ENCODE measurements at regions not wholly inside any gene's neighbourhood (a gene's known extent, or its start where the extent isn't known, plus 50 kb on each side); places are given as distances from the start of the nearest gene placed in this dataset.

- DNase-seq: no peak
- H3K4me3 Mint-ChIP-seq: no peak overlapping the region
- no peaks in the 10 kb centered on the region for H3K36me3 Mint-ChIP-seq (ENCODE audit: low read depth)
- ChIA-PET CTCF (no interaction called here), POLR2A (no interaction called here)
- peaks cover 4% of the 10 kb centered on the region for H3K4me1 Mint-ChIP-seq
- no peak overlapping the region for H3K27ac Mint-ChIP-seq
- no peaks in the 10 kb centered on the region for H3K9me3 Mint-ChIP-seq
- peaks cover 6% of the 10 kb centered on the region for H3K27me3 Mint-ChIP-seq
These were observed 250.2 kb downstream of the NPHP4 start for GRCh38 chr1:5742032-5742431.

- H3K27me3 Mint-ChIP-seq: peaks cover 6% of the 10 kb centered on the region
- H3K9me3 Mint-ChIP-seq: no peaks in the 10 kb centered on the region
- H3K36me3 Mint-ChIP-seq (ENCODE audit: low read depth): no peaks in the 10 kb centered on the region
- CTCF ChIA-PET: no interaction called here
- peaks cover 4% of the 10 kb centered on the region for H3K4me1 Mint-ChIP-seq
- no peak overlapping the region for H3K27ac Mint-ChIP-seq
- no peak overlapping the region for H3K4me3 Mint-ChIP-seq
- POLR2A ChIA-PET: no interaction called here
- DNase-seq: no peak
These were observed 251.1 kb downstream of the NPHP4 start for GRCh38 chr1:5740865-5741860.

- DNase-seq: no peak
- H3K4me3 Mint-ChIP-seq: no peak overlapping the region
- H3K27ac Mint-ChIP-seq: no peak overlapping the region
- ChIA-PET CTCF (no interaction called here), POLR2A (no interaction called here)
- H3K36me3 Mint-ChIP-seq (ENCODE audit: low read depth): no peaks in the 10 kb centered on the region
- H3K27me3 Mint-ChIP-seq: peaks cover 6% of the 10 kb centered on the region
- H3K4me1 Mint-ChIP-seq: peaks cover 4% of the 10 kb centered on the region
- H3K9me3 Mint-ChIP-seq: no peaks in the 10 kb centered on the region
These were observed 251.8 kb downstream of the NPHP4 start for GRCh38 chr1:5740450-5740849.

GRCh38 chr1:5739561-5740078, 252.6 kb downstream of the NPHP4 start:
- peaks cover 4% of the 10 kb centered on the region for H3K27me3 Mint-ChIP-seq
- DNase-seq: no peak
- ChIA-PET POLR2A (no interaction called here), CTCF (no interaction called here)
- no peak overlapping the region for H3K27ac Mint-ChIP-seq
- peaks cover 4% of the 10 kb centered on the region for H3K4me1 Mint-ChIP-seq
- H3K36me3 Mint-ChIP-seq (ENCODE audit: low read depth): no peaks in the 10 kb centered on the region
- H3K9me3 Mint-ChIP-seq: no peaks in the 10 kb centered on the region
- no peak overlapping the region for H3K4me3 Mint-ChIP-seq

- Mint-ChIP-seq H3K36me3 (ENCODE audit: low read depth) (no peaks in the 10 kb centered on the region), H3K4me3 (no peak overlapping the region), H3K27me3 (peaks cover 2% of the 10 kb centered on the region), H3K27ac (no peak overlapping the region), H3K9me3 (no peaks in the 10 kb centered on the region), H3K4me1 (peaks cover 4% of the 10 kb centered on the region)
- POLR2A ChIA-PET: no interaction called here
- no peak for DNase-seq
- CTCF ChIA-PET: no interaction called here
These were observed 253.2 kb downstream of the NPHP4 start for GRCh38 chr1:5738911-5739462.

GRCh38 chr1:5737081-5737480, 255.1 kb downstream of the NPHP4 start:
- Mint-ChIP-seq H3K36me3 (ENCODE audit: low read depth) (no peaks in the 10 kb centered on the region), H3K9me3 (peaks cover 1% of the 10 kb centered on the region), H3K4me3 (no peak overlapping the region), H3K27ac (no peak overlapping the region), H3K4me1 (peaks cover 4% of the 10 kb centered on the region), H3K27me3 (no peaks in the 10 kb centered on the region)
- POLR2A ChIA-PET: no interaction called here
- DNase-seq: no peak
- CTCF ChIA-PET: no interaction called here

GRCh38 chr1:5734996-5735395, 257.2 kb downstream of the NPHP4 start:
- peaks cover 4% of the 10 kb centered on the region for H3K4me1 Mint-ChIP-seq
- ChIA-PET POLR2A (no interaction called here), CTCF (no interaction called here)
- no peak for DNase-seq
- no peaks in the 10 kb centered on the region for H3K36me3 Mint-ChIP-seq (ENCODE audit: low read depth)
- no peaks in the 10 kb centered on the region for H3K27me3 Mint-ChIP-seq
- no peak overlapping the region for H3K27ac Mint-ChIP-seq
- peaks cover 1% of the 10 kb centered on the region for H3K9me3 Mint-ChIP-seq
- H3K4me3 Mint-ChIP-seq: no peak overlapping the region

- Mint-ChIP-seq H3K4me3 (no peak overlapping the region), H3K27me3 (no peaks in the 10 kb centered on the region), H3K9me3 (peaks cover 1% of the 10 kb centered on the region), H3K4me1 (peaks cover under 1% of the 10 kb centered on the region), H3K36me3 (ENCODE audit: low read depth) (no peaks in the 10 kb centered on the region), H3K27ac (no peak overlapping the region)
- CTCF ChIA-PET: no interaction called here
- POLR2A ChIA-PET: no interaction called here
- no peak for DNase-seq
These were observed 257.8 kb downstream of the NPHP4 start for GRCh38 chr1:5734414-5734813.

GRCh38 chr1:5733596-5733995, 258.6 kb downstream of the NPHP4 start:
- CTCF ChIA-PET: no interaction called here
- H3K4me3 Mint-ChIP-seq: no peak overlapping the region
- POLR2A ChIA-PET: no interaction called here
- no peak overlapping the region for H3K27ac Mint-ChIP-seq
- no peaks in the 10 kb centered on the region for H3K36me3 Mint-ChIP-seq (ENCODE audit: low read depth)
- peaks cover 1% of the 10 kb centered on the region for H3K9me3 Mint-ChIP-seq
- no peaks in the 10 kb centered on the region for H3K27me3 Mint-ChIP-seq
- no peaks in the 10 kb centered on the region for H3K4me1 Mint-ChIP-seq
- DNase-seq: no peak

- no peak for DNase-seq
- Mint-ChIP-seq H3K36me3 (ENCODE audit: low read depth) (no peaks in the 10 kb centered on the region), H3K27me3 (no peaks in the 10 kb centered on the region), H3K9me3 (peaks cover 1% of the 10 kb centered on the region), H3K4me1 (no peaks in the 10 kb centered on the region), H3K27ac (no peak overlapping the region), H3K4me3 (no peak overlapping the region)
- ChIA-PET POLR2A (no interaction called here), CTCF (no interaction called here)
These were observed 261.2 kb downstream of the NPHP4 start for GRCh38 chr1:5731110-5731423.

GRCh38 chr1:5730272-5731109, 261.7 kb downstream of the NPHP4 start:
- Mint-ChIP-seq H3K9me3 (peaks cover 1% of the 10 kb centered on the region), H3K27ac (no peak overlapping the region), H3K4me1 (no peaks in the 10 kb centered on the region), H3K36me3 (ENCODE audit: low read depth) (no peaks in the 10 kb centered on the region), H3K4me3 (no peak overlapping the region), H3K27me3 (no peaks in the 10 kb centered on the region)
- CTCF ChIA-PET: no interaction called here
- DNase-seq: no peak
- POLR2A ChIA-PET: no interaction called here

GRCh38 chr1:5729636-5730145, 262.5 kb downstream of the NPHP4 start:
- H3K4me1 Mint-ChIP-seq: no peaks in the 10 kb centered on the region
- H3K36me3 Mint-ChIP-seq (ENCODE audit: low read depth): no peaks in the 10 kb centered on the region
- peaks cover 1% of the 10 kb centered on the region for H3K9me3 Mint-ChIP-seq
- POLR2A ChIA-PET: no interaction called here
- H3K27ac Mint-ChIP-seq: no peak overlapping the region
- no peak for DNase-seq
- H3K4me3 Mint-ChIP-seq: no peak overlapping the region
- CTCF ChIA-PET: no interaction called here
- H3K27me3 Mint-ChIP-seq: no peaks in the 10 kb centered on the region

- DNase-seq: no peak
- no peak overlapping the region for H3K4me3 Mint-ChIP-seq
- no peaks in the 10 kb centered on the region for H3K9me3 Mint-ChIP-seq
- H3K27ac Mint-ChIP-seq: no peak overlapping the region
- H3K36me3 Mint-ChIP-seq (ENCODE audit: low read depth): no peaks in the 10 kb centered on the region
- H3K4me1 Mint-ChIP-seq: no peaks in the 10 kb centered on the region
- ChIA-PET CTCF (interaction anchor here (1.6 kb wide), 1 partner anchor 17 kb away, joined by 8 read pairs; no protein-coding TSS in a partner anchor), POLR2A (no interaction called here)
- no peaks in the 10 kb centered on the region for H3K27me3 Mint-ChIP-seq
These were observed 263.4 kb downstream of the NPHP4 start for GRCh38 chr1:5728663-5729355.
